ENCODE measurements at regions not wholly inside any gene's neighbourhood (a gene's known extent, or its start where the extent isn't known, plus 50 kb on each side); places are given as distances from the start of the nearest gene placed in this dataset.

GRCh38 chr21:16079830-16080229 lies 350.0 kb downstream of the USP25 start:
- Histone ChIP-seq H3K27ac (no peak overlapping the region), H3K9me3 (ENCODE audit: severe bottlenecking) (no peaks in the 10 kb centered on the region), H3K36me3 (no peaks in the 10 kb centered on the region), H3K27me3 (ENCODE audit: insufficient read depth, low read depth, severe bottlenecking) (no peaks in the 10 kb centered on the region), H3K4me3 (ENCODE audit: low read depth, low read length) (no peak overlapping the region)
- TF ChIP-seq, protein P1, sequence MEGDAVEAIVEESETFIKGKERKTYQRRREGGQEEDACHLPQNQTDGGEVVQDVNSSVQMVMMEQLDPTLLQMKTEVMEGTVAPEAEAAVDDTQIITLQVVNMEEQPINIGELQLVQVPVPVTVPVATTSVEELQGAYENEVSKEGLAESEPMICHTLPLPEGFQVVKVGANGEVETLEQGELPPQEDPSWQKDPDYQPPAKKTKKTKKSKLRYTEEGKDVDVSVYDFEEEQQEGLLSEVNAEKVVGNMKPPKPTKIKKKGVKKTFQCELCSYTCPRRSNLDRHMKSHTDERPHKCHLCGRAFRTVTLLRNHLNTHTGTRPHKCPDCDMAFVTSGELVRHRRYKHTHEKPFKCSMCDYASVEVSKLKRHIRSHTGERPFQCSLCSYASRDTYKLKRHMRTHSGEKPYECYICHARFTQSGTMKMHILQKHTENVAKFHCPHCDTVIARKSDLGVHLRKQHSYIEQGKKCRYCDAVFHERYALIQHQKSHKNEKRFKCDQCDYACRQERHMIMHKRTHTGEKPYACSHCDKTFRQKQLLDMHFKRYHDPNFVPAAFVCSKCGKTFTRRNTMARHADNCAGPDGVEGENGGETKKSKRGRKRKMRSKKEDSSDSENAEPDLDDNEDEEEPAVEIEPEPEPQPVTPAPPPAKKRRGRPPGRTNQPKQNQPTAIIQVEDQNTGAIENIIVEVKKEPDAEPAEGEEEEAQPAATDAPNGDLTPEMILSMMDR (IDR thresholded peaks at IDR 0.05; ENCODE audit: low read depth, low read length), result no peak
- no peak for DNase-seq

DNA sequence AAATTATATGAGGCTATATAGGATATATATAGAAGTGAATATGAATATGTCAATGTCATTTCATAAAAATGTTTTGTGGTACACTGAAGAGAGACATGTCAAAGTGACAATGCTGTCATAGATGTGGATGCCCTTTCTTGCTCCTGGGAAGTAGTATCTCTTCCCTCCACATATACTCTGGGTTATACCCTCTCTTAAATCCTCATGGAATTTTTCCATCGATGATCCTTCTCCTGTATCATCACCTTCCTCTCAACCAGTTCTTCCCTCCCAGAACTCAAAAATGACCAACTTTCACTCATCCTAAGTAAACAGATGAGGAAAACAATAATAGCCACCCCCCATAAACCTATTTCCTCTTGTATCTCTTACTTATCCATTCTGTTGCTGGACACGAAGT lies 351.5 kb downstream of the USP25 start:
- TF ChIP-seq, protein P1 (IDR thresholded peaks at IDR 0.05; ENCODE audit: low read depth, low read length), result no peak
- H3K36me3 ChIP-seq, result no peaks in the 10 kb centered on the region
- no peaks in the 10 kb centered on the region for H3K9me3 ChIP-seq (ENCODE audit: severe bottlenecking)
- no peaks in the 10 kb centered on the region for H3K27me3 ChIP-seq (ENCODE audit: insufficient read depth, low read depth, severe bottlenecking)
- H3K4me3 ChIP-seq (ENCODE audit: low read depth, low read length), result no peak overlapping the region
- DNase-seq, result no peak
- no peak overlapping the region for H3K27ac ChIP-seq

DNA sequence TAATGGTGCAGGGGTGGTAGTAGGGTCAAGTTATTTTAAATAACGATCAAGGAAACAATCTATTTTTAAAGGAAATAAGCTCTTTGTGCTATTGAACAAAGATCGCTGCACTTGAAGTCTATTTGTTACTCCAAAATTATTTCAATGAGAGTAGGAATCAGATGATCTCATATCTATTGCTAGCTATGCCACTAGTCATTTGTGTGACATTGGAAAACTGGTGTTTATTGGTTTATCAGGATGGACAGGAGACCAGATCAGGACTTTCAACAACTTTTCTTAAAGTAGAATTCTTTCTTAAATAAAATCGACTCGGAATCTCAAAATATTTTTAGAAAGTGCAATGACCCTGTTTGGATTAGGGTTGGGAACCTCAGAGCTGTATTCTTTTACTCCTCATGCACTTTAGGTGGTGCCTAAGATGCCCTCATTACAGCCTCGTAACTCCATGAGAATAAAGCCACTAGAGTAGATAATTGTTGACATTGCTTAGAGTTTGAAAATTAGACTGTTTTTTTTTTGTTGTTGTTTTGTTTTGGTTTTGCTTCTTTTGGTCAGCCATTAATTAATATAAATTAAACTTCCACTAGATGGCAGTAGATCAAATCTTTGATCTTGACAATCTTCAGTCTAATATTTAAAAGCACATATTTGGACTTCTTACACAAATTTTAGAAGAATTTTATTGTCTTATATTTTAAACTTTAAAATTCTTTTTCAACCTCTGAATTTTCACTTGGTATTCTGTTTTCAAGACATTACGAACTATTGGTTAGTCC lies 352.4 kb downstream of the USP25 start:
- no peak overlapping the region for H3K4me3 ChIP-seq (ENCODE audit: low read depth, low read length)
- H3K9me3 ChIP-seq (ENCODE audit: severe bottlenecking), result no peaks in the 10 kb centered on the region
- TF ChIP-seq, protein P1 (IDR thresholded peaks at IDR 0.05; ENCODE audit: low read depth, low read length), result no peak
- H3K27me3 ChIP-seq (ENCODE audit: insufficient read depth, low read depth, severe bottlenecking), result no peaks in the 10 kb centered on the region
- H3K27ac ChIP-seq, result no peak overlapping the region
- DNase-seq, result no peak
- H3K36me3 ChIP-seq, result no peaks in the 10 kb centered on the region

- no peak overlapping the region for H3K27ac ChIP-seq
- H3K36me3 ChIP-seq, result no peaks in the 10 kb centered on the region
- peak; percentile 17 for DNase-seq
- no peak overlapping the region for H3K4me3 ChIP-seq (ENCODE audit: low read depth, low read length)
- H3K9me3 ChIP-seq (ENCODE audit: severe bottlenecking), result no peaks in the 10 kb centered on the region
- no peaks in the 10 kb centered on the region for H3K27me3 ChIP-seq (ENCODE audit: insufficient read depth, low read depth, severe bottlenecking)
- TF ChIP-seq, protein P1 (IDR thresholded peaks at IDR 0.05; ENCODE audit: low read depth, low read length), result no peak
Measured at GRCh38 chr21:16084776-16085364, 355.1 kb downstream of the USP25 start.

DNA sequence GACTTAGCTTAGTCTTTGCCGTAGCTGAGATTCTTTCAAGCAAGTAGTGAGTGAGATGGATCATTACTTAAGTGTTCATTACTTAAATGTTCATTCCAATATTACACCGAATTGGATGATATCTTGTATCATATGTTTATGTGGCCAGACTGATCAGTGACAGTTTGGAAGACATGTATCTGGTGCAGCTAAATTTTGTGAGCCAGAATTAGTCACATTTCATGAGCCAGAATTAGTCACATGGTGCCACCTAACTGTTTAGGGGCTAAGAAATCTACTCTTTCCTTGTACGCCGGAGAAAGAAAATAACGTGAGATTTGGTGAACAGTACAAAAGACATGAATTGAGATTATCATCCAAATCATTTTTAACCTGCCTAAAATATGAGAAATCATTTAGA lies 355.6 kb downstream of the USP25 start:
- H3K27me3 ChIP-seq (ENCODE audit: insufficient read depth, low read depth, severe bottlenecking), result no peaks in the 10 kb centered on the region
- H3K27ac ChIP-seq, result no peak overlapping the region
- no peak for DNase-seq
- TF ChIP-seq, protein P1 (IDR thresholded peaks at IDR 0.05; ENCODE audit: low read depth, low read length), result no peak
- no peak overlapping the region for H3K4me3 ChIP-seq (ENCODE audit: low read depth, low read length)
- H3K36me3 ChIP-seq, result no peaks in the 10 kb centered on the region
- H3K9me3 ChIP-seq (ENCODE audit: severe bottlenecking), result no peaks in the 10 kb centered on the region
